IPS-15b (cell line): ENCODE measurements at regions not wholly inside any gene's neighbourhood (a gene's known extent, or its start where the extent isn't known, plus 50 kb on each side); places are given as distances from the start of the nearest gene placed in this dataset.

ENCODE experiments used
- H3K27me3 ChIP-seq: one replicate; pipeline ENCODE4 v1.6.1; 2013; ENCODE audit warnings: low read length; ENCODE audit not compliant: control insufficient read depth, insufficient read depth
- H3K36me3 ChIP-seq: one replicate; pipeline ENCODE4 v1.6.1; 2013; ENCODE audit warnings: low read length; ENCODE audit not compliant: control insufficient read depth, insufficient read depth
- H3K4me1 ChIP-seq: one replicate; pipeline ENCODE4 v1.6.1; 2013; ENCODE audit warnings: mild to moderate bottlenecking, low read length; ENCODE audit not compliant: control insufficient read depth, insufficient read depth
- H3K4me3 ChIP-seq: one replicate; pipeline ENCODE4 v1.5.1; 2013; ENCODE audit warnings: low read depth, low read length
- H3K9ac ChIP-seq: one replicate; pipeline ENCODE4 v1.6.1; 2013; ENCODE audit warnings: low read depth, mild to moderate bottlenecking, low read length
- H3K9me3 ChIP-seq: one replicate; pipeline ENCODE4 v1.6.1; 2013; ENCODE audit warnings: mild to moderate bottlenecking, low read length; ENCODE audit not compliant: control insufficient read depth, insufficient read depth

DNA sequence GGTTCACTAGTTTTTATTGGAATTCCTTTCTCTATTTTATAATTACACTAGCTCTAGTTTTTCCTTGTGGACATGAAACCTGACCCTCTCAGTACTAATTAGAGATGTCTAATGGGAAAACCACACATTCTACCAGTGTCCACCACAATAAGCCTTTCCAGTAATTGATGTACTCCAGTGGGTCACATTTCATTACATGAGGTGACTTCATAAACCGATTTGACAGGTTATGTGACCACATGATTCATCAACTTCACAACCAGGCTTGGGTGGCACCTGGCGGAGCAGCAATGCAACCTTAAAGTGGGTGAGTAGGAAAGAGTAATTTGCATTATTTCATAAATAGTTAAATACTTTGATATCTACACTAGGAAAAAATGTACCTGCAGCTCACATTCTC lies 284.2 kb upstream of the ADAMTS16 start:
- Histone ChIP-seq H3K9me3 (no peaks in the 10 kb centered on the region), H3K4me1 (peaks cover 7% of the 10 kb centered on the region), H3K9ac (no peak overlapping the region), H3K4me3 (no peak overlapping the region), H3K27me3 (no peaks in the 10 kb centered on the region), H3K36me3 (no peaks in the 10 kb centered on the region)

- no peaks in the 10 kb centered on the region for H3K27me3 ChIP-seq
- H3K4me3 ChIP-seq, result no peak overlapping the region
- no peaks in the 10 kb centered on the region for H3K36me3 ChIP-seq
- no peak overlapping the region for H3K9ac ChIP-seq
- no peaks in the 10 kb centered on the region for H3K9me3 ChIP-seq
- H3K4me1 ChIP-seq, result peaks cover 7% of the 10 kb centered on the region
Measured at GRCh38 chr5:4857761-4858160, 282.4 kb upstream of the ADAMTS16 start.

GRCh38 chr5:4859500-4860235 lies 280.5 kb upstream of the ADAMTS16 start:
- no peak overlapping the region for H3K4me3 ChIP-seq
- H3K9ac ChIP-seq, result no peak overlapping the region

DNA sequence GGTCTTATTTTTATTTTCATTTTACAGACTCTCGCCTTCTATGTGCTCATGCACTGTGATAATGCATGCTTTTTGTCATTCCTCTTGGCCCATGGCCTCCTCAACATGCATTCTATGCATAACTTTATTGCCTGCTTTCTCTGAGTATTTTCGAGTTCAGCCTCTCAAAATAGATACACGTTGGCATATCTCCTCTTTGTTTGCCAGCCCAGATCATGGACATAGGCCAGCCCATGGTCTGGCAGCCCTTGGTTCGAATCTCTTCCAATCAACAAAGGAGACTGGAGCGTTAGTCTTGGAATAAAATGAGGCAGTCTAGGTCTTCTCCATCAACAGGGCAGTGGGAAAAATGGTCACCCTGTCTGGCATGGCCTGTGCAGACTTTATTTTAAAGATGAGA lies 279.5 kb upstream of the ADAMTS16 start:
- Histone ChIP-seq H3K4me1 (no peaks in the 10 kb centered on the region), H3K4me3 (no peak overlapping the region), H3K9ac (no peak overlapping the region), H3K9me3 (peaks cover 1% of the 10 kb centered on the region), H3K36me3 (no peaks in the 10 kb centered on the region), H3K27me3 (no peaks in the 10 kb centered on the region)

More at GRCh38 chr5:4859500-4860235, 280.5 kb upstream of the ADAMTS16 start:
- no peaks in the 10 kb centered on the region for H3K9me3 ChIP-seq
- H3K36me3 ChIP-seq, result no peaks in the 10 kb centered on the region
- H3K27me3 ChIP-seq, result no peaks in the 10 kb centered on the region
- H3K4me1 ChIP-seq, result peaks cover 5% of the 10 kb centered on the region

- peaks cover 2% of the 10 kb centered on the region for H3K9me3 ChIP-seq
- no peaks in the 10 kb centered on the region for H3K4me1 ChIP-seq
- no peak overlapping the region for H3K9ac ChIP-seq
- no peak overlapping the region for H3K4me3 ChIP-seq
- no peaks in the 10 kb centered on the region for H3K27me3 ChIP-seq
- no peaks in the 10 kb centered on the region for H3K36me3 ChIP-seq
Measured at GRCh38 chr5:4862500-4862899, 277.6 kb upstream of the ADAMTS16 start.

- no peak overlapping the region for H3K9ac ChIP-seq
- no peak overlapping the region for H3K4me3 ChIP-seq
- no peaks in the 10 kb centered on the region for H3K36me3 ChIP-seq
- no peaks in the 10 kb centered on the region for H3K4me1 ChIP-seq
- H3K27me3 ChIP-seq, result no peaks in the 10 kb centered on the region
- peaks cover 2% of the 10 kb centered on the region for H3K9me3 ChIP-seq
Measured at GRCh38 chr5:4866131-4866659, 273.9 kb upstream of the ADAMTS16 start.

- no peak overlapping the region for H3K4me3 ChIP-seq
- peaks cover 2% of the 10 kb centered on the region for H3K9me3 ChIP-seq
- no peak overlapping the region for H3K9ac ChIP-seq
Measured at GRCh38 chr5:4866817-4867216, 273.3 kb upstream of the ADAMTS16 start.

DNA sequence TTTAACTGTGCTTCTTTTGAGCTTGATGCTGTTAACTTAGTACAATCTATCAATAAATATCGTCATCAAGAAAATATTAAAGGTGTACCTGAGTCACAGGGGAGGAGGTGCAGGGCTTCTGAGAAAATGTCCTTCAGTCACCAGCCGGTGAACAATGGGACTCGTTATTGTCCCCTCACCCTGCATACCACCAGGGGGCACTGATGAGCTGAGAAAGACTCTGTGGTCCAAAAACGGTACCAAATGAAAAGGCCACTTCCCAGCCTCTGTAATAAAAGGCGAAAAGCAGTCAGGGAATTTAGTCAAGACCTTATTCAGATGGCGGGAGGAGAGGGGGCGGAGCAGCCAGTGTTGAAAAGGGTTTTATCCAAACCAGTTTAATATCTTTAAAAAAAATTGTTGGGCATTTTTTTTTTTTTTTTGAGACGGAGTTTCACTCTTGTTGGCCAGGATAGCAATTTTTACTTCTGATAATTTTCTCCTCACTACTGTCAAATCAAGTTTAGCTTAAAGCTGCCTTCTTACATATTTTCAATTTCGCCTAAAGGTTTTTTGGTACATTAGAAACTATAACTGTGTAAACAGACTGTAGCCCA lies 271.9 kb upstream of the ADAMTS16 start:
- no peaks in the 10 kb centered on the region for H3K36me3 ChIP-seq

More at GRCh38 chr5:4866817-4867216, 273.3 kb upstream of the ADAMTS16 start:
- Histone ChIP-seq H3K36me3 (no peaks in the 10 kb centered on the region), H3K27me3 (no peaks in the 10 kb centered on the region), H3K4me1 (no peaks in the 10 kb centered on the region)

GRCh38 chr5:4873652-4874051 lies 266.5 kb upstream of the ADAMTS16 start:
- Histone ChIP-seq H3K36me3 (no peaks in the 10 kb centered on the region), H3K4me1 (no peaks in the 10 kb centered on the region), H3K4me3 (no peak overlapping the region), H3K9me3 (no peaks in the 10 kb centered on the region), H3K27me3 (no peaks in the 10 kb centered on the region), H3K9ac (no peak overlapping the region)

More for the DNA sequence above, 271.9 kb upstream of the ADAMTS16 start:
- H3K9me3 ChIP-seq, result peaks cover 2% of the 10 kb centered on the region
- no peaks in the 10 kb centered on the region for H3K4me1 ChIP-seq
- no peak overlapping the region for H3K4me3 ChIP-seq
- H3K27me3 ChIP-seq, result no peaks in the 10 kb centered on the region
- no peak overlapping the region for H3K9ac ChIP-seq

GRCh38 chr5:4874097-4874496 lies 266.0 kb upstream of the ADAMTS16 start:
- Histone ChIP-seq H3K4me3 (no peak overlapping the region), H3K9me3 (no peaks in the 10 kb centered on the region), H3K9ac (no peak overlapping the region), H3K27me3 (no peaks in the 10 kb centered on the region), H3K4me1 (no peaks in the 10 kb centered on the region), H3K36me3 (no peaks in the 10 kb centered on the region)

- Histone ChIP-seq H3K36me3 (no peaks in the 10 kb centered on the region), H3K27me3 (no peaks in the 10 kb centered on the region), H3K9me3 (no peaks in the 10 kb centered on the region), H3K4me3 (no peak overlapping the region), H3K4me1 (no peaks in the 10 kb centered on the region), H3K9ac (no peak overlapping the region)
Measured at GRCh38 chr5:4875942-4876341, 264.2 kb upstream of the ADAMTS16 start.

- H3K27me3 ChIP-seq, result no peaks in the 10 kb centered on the region
- no peaks in the 10 kb centered on the region for H3K36me3 ChIP-seq
- no peak overlapping the region for H3K9ac ChIP-seq
- no peak overlapping the region for H3K4me3 ChIP-seq
- H3K4me1 ChIP-seq, result no peaks in the 10 kb centered on the region
- no peaks in the 10 kb centered on the region for H3K9me3 ChIP-seq
Measured at GRCh38 chr5:4876804-4877203, 263.3 kb upstream of the ADAMTS16 start.
